HG03565 (cell line): ENCODE measurements at regions not wholly inside any gene's neighbourhood (a gene's known extent, or its start where the extent isn't known, plus 50 kb on each side); places are given as distances from the start of the nearest gene placed in this dataset.
A peak's percentile ranks its signal among the peaks of the same experiment; 100 is the strongest.
"Not testable (repeated sequence)": the region's sequence is repeated elsewhere in the genome, so short reads cannot be mapped to it uniquely, and the experiment has no call there.

Source experiments
- ATAC-seq: cut with Tn5 transposase; IDR thresholded peaks from one replicate; pipeline ENCODE4 v1.9.1; 2021; ENCODE audit warnings: mild to moderate bottlenecking, moderate library complexity; ENCODE audit not compliant: unreplicated experiment

- ATAC-seq: no peak
Observed at GRCh38 chr1:60866226-60866900, 216.0 kb upstream of the NFIA start.

GRCh38 chr1:60865166-60865565, 217.2 kb upstream of the NFIA start:
- ATAC-seq: no peak

GRCh38 chr1:60864722-60865121, 217.6 kb upstream of the NFIA start:
- no peak for ATAC-seq

GRCh38 chr1:60863131-60863530, 219.2 kb upstream of the NFIA start:
- ATAC-seq: no peak

- ATAC-seq: no peak
Observed at GRCh38 chr1:60861961-60862567, 220.3 kb upstream of the NFIA start.

GRCh38 chr1:60859111-60859510, 223.2 kb upstream of the NFIA start:
- ATAC-seq: no peak

- ATAC-seq: no peak
Observed at GRCh38 chr1:60857851-60858250, 224.5 kb upstream of the NFIA start.

GRCh38 chr1:60850084-60850483, 232.3 kb upstream of the NFIA start:
- no peak for ATAC-seq

- ATAC-seq: no peak
Observed at GRCh38 chr1:60849401-60849800, 233.0 kb upstream of the NFIA start.

- ATAC-seq: peak; percentile 43
Observed at GRCh38 chr1:60848583-60849188, 233.7 kb upstream of the NFIA start.

GRCh38 chr1:60847855-60848582, 234.3 kb upstream of the NFIA start:
- ATAC-seq: no peak

- no peak for ATAC-seq
Observed at GRCh38 chr1:60847391-60847790, 235.0 kb upstream of the NFIA start.

GRCh38 chr1:60845659-60846058, 236.7 kb upstream of the NFIA start:
- not testable (repeated sequence) for ATAC-seq

- no peak for ATAC-seq
Observed at GRCh38 chr1:60842304-60842703, 240.1 kb upstream of the NFIA start.

GRCh38 chr1:60841116-60842046, 241.0 kb upstream of the NFIA start:
- no peak for ATAC-seq

GRCh38 chr1:60840476-60840875, 241.9 kb upstream of the NFIA start:
- not testable (repeated sequence) for ATAC-seq

GRCh38 chr1:60835649-60836048, 246.7 kb upstream of the NFIA start:
- ATAC-seq: no peak

- no peak for ATAC-seq
Observed at GRCh38 chr1:60833173-60833572, 249.2 kb upstream of the NFIA start.

- ATAC-seq: no peak
Observed at GRCh38 chr1:60832367-60832766, 250.0 kb upstream of the NFIA start.

GRCh38 chr1:60831780-60832179, 250.6 kb upstream of the NFIA start:
- no peak for ATAC-seq

- ATAC-seq: no peak
Observed at GRCh38 chr1:60828944-60829343, 253.4 kb upstream of the NFIA start.
